HG02981 (cell line): ENCODE measurements at regions not wholly inside any gene's neighbourhood (a gene's known extent, or its start where the extent isn't known, plus 50 kb on each side); places are given as distances from the start of the nearest gene placed in this dataset.

Experiments
- ATAC-seq: cut with Tn5 transposase; IDR thresholded peaks from one replicate; pipeline ENCODE4 v1.9.1; 2021; ENCODE audit warnings: mild to moderate bottlenecking, moderate library complexity; ENCODE audit not compliant: unreplicated experiment

DNA sequence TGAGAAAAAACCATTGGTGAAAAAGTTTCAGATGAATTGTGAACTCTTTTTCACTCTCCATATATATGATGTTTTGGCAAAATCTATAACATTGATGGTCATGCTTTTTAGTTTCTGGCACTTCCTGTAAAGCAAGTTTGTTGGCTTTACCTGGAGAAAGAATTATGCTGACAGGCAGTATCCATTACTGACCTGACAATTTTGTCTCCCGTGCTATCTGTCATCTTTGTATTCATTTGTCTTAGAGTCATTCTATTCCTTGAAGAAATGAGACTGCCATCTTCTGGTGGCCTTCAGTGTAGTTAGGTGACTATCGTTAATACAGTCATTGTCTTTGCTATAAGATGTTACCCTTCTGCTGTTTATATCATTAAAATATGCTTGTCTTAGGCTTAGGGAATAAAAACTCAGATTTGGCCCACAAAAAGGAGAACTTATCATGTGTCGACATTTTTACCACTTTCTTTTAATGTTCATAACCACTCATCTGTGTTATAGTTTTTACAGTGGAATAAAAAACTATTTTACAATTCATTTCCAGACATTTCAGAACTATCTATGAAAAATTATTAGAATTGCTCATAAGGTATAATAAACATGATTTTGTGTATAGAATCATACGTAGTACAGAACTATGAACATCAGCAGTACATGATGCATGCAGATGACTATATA lies 707.0 kb downstream of the EPM2A start:
- no peak for ATAC-seq

DNA sequence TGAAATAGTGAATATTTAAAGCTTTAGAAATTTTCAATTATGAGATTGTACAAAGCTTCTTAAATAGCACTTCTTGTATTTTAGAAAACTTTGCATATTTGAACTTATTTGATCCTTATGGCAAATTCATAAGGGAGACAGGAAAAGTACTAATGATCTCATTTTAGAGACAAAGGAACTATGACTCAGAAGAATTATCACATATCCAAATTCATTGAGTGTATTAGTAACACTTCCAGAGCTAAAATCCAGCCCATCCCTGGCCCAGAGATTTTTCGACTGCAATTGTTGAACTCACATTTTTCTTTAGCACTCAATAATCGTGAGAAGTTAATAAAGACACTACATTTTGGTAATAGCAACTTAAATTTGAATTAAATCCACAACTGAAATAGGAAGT lies 704.3 kb downstream of the EPM2A start:
- ATAC-seq = no peak

DNA sequence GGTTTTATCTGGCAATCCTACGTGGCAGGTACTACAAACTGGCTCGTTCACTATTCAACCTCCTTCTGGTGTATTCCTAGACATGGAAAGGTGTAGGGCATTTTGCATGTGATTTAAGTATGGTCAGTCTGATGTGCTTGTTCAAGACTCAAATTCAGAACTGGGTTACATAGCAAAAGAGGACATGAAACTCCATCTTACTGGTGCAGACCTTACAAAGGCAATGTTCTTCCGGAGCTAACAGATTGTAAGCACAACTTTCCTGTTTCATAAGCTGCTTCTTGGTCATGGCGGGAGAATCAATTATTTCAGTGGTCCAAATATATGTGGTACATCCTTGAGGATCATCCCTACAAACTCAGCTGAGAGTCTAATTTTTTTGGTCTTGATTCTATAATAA lies 703.4 kb downstream of the EPM2A start:
- no peak for ATAC-seq

DNA sequence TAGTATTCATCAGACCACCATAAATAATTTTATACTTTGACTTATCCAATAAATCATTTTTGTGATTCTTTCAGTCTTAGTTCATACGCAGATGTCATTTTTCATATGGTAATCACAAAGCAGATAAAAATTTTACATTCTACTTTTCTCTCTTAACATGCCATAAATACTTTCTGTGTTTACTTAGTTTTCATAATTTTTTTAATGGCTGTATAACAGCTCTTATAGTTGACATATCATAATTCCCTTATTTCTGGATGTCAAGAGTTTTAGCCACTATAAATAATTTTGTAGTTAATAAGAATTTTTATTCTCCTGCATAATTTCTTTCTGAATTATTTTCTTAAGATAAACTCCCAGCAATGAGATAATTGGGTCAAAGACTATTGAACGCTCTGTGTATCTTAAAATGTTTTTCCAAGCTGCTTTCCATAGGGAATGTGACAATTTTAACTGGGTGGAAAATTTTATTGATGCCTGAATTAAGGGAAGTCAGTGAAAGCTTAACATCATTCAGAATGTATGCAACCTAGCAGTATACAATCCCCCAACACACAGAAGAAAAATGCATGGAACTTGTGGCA lies 702.7 kb downstream of the EPM2A start:
- ATAC-seq = no peak

DNA sequence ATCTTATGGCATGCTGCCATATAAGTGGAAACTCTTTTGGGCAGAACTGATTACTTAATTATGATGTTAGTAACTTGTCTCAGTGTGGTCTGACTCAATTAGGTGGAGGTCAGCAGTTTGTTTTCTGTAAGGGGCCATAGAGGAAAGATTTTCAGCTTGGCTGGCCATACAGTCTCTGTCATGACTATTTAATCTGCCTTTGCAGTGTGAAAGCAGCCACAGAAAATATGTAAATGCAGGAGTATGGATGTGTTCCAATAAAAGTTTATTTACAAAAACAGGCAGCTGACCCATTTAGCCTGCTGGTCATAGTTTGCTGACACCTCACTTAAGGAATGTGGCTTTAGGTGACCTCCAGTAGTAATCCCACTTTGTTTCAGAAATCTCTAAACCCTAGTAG lies 700.7 kb downstream of the EPM2A start:
- no peak for ATAC-seq

DNA sequence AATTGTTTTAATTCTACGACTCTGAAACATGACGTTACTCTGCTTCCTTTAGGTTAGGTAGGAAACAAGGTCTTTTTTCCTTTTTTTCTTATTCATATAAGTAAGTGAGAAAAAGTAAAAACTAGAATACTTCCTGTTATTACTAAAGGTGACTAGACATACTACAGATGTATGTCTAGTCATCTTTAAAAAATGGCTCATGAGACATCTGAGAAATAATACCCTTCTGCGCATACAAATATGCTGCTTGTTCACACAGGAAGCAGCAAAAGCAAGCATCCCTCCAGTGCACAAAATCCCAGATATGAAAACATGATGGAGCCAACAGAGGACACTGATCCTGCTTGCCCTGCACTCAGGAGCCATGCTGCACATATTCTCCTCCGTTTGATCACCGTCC lies 699.1 kb downstream of the EPM2A start:
- no peak for ATAC-seq

DNA sequence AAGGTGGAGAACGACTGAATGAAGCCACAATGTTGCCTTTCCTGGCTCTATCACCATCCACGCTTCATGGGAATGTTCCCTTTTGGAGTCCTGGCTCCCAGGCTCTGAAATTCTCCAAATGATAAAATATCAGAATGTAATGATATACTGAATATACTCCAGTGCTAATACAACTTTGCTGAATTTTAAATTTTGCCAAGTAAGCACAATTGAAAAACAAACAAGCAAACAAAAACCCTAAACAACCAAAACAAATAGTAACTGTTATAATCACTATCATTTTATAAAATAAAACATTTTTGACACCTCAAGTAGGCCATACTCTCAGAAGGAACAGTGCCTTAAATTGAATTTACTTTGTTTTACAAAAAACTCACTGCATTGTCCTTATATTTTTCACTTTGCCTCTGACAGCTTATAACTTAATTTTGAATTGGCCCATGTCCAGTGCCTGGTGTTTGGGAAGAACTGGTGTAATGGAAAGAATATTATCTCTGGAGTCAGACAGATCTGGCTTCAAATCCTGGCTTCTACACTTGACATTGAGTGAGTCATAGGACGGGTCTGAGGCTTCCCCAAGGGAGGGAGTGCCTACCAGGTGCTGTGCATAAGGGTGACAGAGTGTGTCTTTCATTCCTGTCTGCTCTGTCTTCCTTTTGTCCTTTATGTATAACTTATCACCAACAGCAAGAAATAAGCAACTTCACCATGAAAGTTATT lies 698.3 kb downstream of the EPM2A start:
- no peak for ATAC-seq

DNA sequence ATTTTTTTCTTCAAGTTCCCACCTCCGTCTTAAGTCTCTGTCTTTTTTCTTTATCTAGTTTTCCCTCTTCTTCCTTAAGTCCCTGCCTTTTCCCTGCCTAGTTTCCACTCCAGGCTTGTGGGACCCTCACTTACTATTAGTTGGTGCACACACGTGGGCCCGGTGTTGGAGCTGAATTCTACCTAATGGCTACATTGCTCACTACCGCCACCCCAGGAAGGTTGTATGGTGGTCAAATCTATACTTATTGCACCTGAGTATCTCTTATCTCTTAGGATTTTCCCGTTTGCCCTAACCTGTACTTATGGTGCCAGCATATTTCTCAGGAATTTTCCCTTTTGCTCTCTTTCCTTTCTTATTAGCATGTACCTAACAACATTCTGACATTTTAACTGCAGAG lies 692.8 kb downstream of the EPM2A start:
- no peak for ATAC-seq

DNA sequence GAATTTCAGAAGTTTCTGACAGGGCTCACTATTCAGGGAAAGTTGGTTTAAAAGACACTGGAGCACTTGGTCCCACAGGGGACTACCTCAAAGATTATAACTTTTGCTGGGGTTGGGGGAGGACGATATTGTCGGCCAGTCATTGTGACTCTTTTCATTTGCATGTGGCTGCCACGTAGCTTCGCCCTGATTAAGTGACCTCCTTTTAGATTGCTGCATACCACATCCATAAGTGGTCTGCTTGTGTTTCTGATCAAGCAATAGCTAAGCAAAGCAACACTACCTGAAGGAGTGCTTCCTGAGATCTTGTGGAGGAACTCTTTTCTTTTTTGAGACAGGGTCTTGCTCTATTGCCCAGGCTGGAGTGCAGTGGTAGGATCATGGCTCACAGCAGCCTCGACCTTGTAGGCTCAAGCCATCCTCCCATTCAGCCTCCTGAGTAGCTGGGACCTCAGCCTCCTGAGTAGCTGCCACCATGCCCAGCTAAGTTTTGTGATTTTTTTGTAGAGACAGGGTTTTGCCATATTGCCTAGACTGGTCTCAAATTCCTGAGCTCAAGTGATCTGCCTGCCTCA lies 691.3 kb downstream of the EPM2A start:
- no peak for ATAC-seq

DNA sequence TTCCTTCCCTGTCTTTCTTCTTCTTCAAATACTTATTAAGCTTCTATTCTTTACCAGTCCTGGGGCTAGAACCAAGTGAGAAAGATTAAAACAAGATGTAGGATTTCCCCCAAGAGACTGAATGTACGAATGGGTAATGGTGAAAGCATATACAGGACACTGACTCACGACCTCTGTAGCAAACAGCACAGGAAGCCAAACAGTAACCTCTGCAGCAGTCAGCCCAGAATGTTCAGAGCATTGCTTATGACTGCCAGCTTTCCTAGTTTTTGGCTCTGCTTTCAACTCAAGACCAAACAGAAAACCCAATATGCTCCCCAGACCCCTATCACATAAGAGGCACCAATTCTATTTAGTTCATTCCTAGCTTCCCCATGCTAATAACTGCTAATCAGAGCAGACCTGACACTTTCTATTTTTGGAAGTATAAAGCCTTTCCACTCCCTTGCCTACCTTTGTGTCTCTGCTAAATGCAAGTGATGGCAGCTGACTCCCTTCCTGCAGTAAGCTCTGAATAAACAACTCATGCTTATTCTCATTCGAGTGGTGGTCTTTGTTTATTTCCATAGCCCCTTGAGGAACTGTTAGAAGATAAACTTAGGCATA lies 690.6 kb downstream of the EPM2A start:
- no peak for ATAC-seq

DNA sequence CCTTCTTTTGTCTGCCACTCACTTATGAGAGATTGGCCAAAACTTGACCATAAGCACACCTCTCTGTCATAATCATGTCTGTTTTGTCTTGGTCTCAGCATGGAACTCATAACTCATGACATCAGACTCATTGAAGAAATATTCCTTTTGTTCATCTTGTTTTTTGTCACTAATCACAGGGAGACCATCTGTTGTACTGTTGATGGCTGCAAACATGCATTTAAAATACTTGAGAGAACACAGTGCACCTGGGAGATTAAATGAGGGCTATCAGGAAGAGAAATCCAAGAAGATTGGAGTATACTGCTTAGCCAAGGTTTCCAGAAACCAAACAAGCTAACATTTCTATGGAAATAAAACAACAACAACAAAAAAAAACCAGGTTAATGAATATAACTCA lies 689.7 kb downstream of the EPM2A start:
- ATAC-seq = no peak

DNA sequence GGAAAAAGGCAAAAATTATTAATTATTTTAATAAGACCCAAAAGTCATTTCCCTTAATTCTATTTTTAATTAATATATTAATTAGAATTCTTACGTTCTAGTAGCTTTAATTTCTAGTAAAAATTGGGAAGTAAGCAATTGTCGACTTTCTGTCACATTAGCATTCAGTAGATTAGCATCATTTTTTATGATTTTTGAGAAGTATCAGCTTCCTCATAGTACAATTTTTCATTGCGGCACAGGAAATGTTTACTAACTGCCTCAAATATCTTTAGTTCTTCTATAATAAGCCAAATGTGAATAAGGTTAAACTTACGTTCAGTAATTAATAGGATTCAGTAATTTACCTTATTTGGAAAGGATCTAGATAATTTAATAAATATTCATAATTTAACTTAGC lies 687.4 kb downstream of the EPM2A start:
- no peak for ATAC-seq

DNA sequence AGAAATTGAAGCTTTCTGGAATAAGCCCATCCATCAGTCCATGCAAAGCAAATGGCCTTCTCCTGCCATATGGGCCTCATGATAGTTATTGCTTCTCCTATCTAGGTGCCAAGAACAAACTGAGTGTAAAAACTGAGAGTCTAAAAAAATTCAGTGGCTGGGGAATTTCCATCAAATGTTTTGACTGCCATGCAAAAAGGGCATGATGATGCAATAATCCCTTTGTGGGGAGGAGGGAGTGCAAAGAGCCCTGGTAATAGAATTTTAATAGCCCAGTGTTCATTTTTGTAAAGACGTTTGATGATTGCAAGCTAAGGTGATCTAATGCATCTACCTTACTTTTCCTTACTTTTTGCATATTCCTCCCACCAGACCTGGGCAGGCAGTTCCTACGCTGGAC lies 683.7 kb downstream of the EPM2A start:
- ATAC-seq = no peak

DNA sequence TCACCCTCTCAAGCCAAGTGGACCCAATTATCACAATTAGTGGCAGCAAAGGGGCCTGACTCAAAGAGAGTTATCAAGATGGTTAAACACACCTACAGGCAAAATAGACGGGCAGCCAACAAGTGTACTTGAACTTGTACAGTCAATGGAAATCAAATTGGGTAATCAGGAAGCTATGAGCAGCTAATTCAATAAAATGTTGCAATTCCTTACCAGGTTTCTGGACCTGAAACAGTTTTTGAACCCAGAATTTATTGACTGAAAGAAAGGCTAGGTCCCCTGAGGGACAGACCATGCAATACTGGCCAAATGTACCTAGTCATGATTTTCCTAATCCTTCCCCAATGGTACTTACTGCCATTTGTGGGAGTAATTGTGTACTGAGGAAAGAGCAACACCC lies 679.8 kb downstream of the EPM2A start:
- ATAC-seq = no peak

DNA sequence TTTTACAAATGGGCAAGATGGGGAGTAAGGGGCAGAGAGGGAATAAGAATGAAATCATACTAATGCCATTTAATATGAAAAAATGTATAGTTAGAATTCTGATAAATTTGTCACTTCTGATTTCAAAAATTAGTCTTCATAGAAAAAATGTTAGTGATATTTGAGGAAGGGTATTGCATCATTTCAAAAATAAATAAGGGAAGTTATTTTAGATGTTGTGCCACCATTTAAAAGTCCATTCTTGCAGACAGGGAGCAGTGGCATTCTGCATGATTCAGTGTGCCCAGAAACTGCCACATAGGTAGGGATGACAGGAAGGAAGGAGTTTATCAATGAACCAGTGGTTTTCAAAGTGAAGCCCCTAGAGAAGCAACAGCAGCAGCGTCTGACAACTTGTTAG lies 674.6 kb downstream of the EPM2A start:
- ATAC-seq = no peak

DNA sequence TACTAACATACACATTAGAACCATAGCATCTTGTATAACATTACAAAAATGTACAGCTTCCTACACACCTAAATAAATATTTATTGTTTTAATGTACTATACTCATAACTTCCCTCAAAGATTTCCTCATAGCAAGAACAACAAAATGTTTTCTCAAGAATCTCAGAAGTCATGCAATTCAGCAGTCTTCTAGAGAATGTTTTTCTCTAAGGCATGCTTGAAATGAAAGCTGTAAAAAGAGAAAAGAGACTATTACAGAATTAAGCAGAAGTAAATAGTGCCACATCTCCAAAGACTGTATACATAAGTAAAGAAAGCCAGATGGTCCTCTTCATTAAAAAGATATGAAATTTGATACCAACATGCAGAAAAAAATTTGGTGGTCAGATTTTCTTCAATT lies 672.2 kb downstream of the EPM2A start:
- ATAC-seq = no peak

DNA sequence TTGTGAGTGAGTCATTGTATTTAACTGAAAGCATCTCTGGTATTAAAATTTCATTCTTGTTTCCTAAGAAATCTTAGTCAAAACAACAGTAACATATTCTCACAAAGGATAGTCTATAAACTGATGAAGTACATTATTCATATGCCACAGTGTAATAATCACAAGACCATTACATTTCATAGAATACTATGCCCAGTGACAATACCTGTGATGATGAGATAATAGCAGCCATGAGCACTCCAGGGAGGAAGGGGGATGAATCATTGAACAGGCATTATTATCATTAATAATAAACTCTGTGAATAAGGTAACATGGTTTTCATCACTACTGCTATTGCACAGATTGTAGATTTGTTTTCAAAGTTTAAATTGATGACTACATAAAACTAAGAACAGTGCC lies 667.9 kb downstream of the EPM2A start:
- no peak for ATAC-seq

DNA sequence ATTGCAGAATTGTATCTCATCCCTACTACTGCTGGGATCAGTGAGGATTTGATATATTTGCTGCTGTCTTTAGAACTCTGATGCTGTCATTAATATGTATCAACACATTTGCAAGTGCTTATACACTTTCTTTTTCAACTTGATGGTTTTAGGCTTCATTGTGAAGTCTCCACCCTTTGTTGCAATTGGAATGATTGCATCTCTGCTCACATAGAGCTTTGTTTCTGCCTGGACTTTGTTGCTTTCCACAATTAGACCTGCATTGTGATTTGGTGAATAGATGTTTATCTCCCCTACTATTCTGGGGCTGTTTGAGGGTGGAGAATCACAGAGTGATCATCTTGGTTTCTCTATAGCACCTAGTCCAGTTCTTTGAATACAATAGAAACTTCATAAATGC lies 666.7 kb downstream of the EPM2A start:
- no peak for ATAC-seq

DNA sequence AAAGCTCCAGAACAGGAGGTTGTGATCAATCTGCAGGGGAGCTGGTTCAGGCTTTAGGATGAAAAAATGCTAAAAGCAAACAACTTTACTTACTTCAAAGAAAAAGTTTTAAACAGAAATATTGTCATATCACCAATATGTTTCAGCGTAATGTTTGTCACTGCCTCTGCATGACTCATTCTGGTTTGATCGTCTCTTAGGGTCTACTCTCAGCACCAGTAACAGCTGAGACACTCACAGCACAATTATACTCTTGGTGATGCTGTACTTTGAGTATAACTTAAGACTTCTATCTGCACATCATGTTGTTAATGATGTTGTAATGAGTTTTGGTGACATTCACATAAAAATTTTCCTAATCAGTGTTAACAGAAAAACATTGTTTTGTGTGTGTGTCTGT lies 665.4 kb downstream of the EPM2A start:
- ATAC-seq = no peak

DNA sequence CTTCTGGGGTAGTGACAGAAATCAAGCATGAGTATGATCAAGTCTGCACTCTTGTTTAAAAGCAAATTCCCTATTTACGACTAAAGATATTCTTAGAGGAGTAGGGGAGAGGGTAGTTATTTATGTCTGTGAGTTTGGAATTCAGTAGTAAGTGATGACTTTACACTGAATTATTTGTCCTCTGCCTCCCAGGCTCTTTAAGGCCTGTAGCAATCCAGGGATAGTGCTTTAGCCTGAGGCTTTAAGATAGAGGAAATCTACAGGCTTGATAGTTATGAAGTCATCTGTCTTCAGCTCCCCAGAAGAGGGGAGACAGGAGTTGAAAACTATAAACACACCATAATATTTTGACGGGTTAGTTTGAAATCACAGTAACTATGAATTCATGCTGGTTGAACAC lies 664.5 kb downstream of the EPM2A start:
- no peak for ATAC-seq

DNA sequence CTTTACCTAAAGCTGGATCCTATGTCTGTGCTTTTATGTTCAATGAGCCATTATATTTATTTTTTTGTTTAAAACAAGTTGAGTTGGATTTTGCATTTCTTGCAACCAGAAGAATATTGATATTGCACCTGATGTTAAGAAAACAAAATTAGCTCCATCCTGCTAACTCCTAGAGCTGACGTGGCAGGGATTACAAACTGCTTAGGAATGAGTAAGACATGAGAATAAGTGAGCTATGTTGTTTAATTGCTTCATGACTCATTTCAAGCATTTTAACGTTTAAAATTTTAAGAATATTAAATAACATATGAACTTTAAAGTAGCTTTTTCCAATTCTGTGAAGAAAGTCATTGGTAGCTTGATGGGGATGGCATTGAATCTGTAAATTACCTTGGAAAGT lies 663.5 kb downstream of the EPM2A start:
- ATAC-seq = no peak

DNA sequence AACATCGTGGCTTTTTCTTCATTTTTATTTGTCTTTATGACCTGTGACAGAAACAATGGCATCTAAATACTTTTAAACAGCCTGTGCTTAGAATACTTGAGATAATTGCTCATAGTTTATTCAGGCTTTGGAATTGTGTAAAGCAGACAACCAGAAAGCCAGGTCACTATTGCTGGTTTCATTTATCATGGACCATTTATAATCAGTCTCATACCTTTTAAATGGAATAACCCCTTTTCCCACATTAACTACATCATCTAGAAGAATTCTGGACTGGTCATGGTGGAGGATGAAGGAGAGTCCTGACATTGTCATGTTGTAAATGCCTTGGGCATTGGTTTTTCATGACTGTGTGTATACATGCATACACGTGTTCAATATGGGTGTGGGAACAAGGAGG lies 661.5 kb downstream of the EPM2A start:
- ATAC-seq = no peak
